SK-N-MC (cell line): ENCODE measurements at regions not wholly inside any gene's neighbourhood (a gene's known extent, or its start where the extent isn't known, plus 50 kb on each side); places are given as distances from the start of the nearest gene placed in this dataset.

ENCODE experiments used
- DNase-seq: peaks from one replicate; pipeline ENCODE4 v3.0.0-alpha.2; 2011; ENCODE audit warnings: low read depth, low spot score
- H3K27ac ChIP-seq: fragments of 200-600 bp; sonication (generic); 2 replicates; pipeline ENCODE4 v1.5.1; 2016; ENCODE audit warnings: mixed run types
- H3K36me3 ChIP-seq: fragments of 200-600 bp; sonication (generic); 2 replicates; pipeline ENCODE4 v1.6.1; 2017; ENCODE audit warnings: antibody characterized with exemption, low read length, mixed read lengths; ENCODE audit not compliant: insufficient read depth
- H3K4me3 ChIP-seq: fragments of 200-600 bp; sonication (generic); 2 replicates; pipeline ENCODE4 v1.5.1; 2016
- H3K9ac ChIP-seq: fragments of 200-600 bp; sonication (generic); 2 replicates; pipeline ENCODE4 v1.8.0; 2017; ENCODE audit warnings: mixed run types, mixed read lengths; ENCODE audit not compliant: insufficient read length
- H3K9me3 ChIP-seq: fragments of 200-600 bp; sonication (generic); 2 replicates; pipeline ENCODE4 v1.6.1; 2017; ENCODE audit warnings: low read depth, mild to moderate bottlenecking, antibody characterized with exemption, low read length, moderate library complexity, mixed read lengths
- EZH2 ChIP-seq: fragments of 200-600 bp; sonication (generic); IDR thresholded peaks from one replicate; pipeline ENCODE4 v1.6.1; 2017; ENCODE audit warnings: antibody characterized with exemption
- FOXP2 ChIP-seq: optimal IDR thresholded peaks from 2 replicates; pipeline ENCODE3; 2011; ENCODE audit warnings: mild to moderate bottlenecking, moderate library complexity; ENCODE audit not compliant: insufficient read depth; ENCODE audit errors: extremely low read length, control extremely low read depth
- POLR2AphosphoS5 ChIP-seq: IDR thresholded peaks from 2 replicates; pipeline ENCODE4 v1.6.1; 2012; ENCODE audit warnings: mild to moderate bottlenecking, low read depth, low read length, borderline replicate concordance

DNA sequence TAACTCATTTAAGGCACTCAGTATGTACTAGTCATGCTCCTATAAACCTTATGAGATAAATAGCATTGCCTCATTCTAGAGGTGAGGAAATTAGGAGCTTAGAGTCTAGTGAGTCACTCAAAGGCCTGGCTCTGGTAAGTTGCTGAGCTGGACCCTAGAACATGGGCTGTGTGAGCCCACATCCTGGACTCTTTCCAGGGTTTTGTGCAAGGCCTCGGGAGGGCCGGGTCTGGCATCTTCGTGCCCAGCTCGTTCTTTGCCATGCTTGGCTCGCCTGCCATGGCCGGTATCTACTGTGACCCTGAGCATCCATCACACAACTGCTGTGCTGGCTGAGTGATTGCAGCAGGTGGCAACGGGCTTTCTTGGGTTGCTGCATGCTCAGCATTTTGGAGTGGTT is 168.0 kb downstream of the LPIN1 start:
- no peak for TF ChIP-seq POLR2AphosphoS5
- no peak for TF ChIP-seq FOXP2
- no peak for TF ChIP-seq EZH2
- no peak overlapping the region for H3K9ac ChIP-seq
- no peaks in the 10 kb centered on the region for H3K9me3 ChIP-seq
- H3K4me3 ChIP-seq: no peak overlapping the region
- no peak overlapping the region for H3K27ac ChIP-seq
- no peaks in the 10 kb centered on the region for H3K36me3 ChIP-seq
- DNase-seq: no peak

DNA sequence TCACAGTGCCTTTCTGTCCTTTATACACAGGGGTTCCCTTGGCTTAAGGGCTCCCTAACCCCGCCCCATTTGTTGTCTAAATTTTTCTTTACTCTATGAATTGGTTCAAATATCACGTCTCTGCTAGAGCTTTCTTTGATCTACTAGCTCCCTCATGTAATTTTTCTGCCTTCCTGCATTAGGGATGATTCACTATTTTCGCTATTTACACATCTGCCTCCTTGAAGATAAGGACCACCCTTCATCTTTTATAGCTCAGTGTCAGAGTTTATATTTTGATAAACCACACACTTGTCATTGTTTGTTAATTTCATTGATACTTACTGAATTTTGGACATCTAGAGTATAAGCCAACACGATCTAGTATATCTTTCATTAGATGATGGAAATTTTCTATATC is 169.2 kb downstream of the LPIN1 start:
- TF ChIP-seq EZH2: no peak
- no peak for TF ChIP-seq FOXP2
- no peak for TF ChIP-seq POLR2AphosphoS5
- H3K9ac ChIP-seq: no peak overlapping the region
- no peak overlapping the region for H3K27ac ChIP-seq
- no peak for DNase-seq
- no peaks in the 10 kb centered on the region for H3K9me3 ChIP-seq
- H3K4me3 ChIP-seq: no peak overlapping the region
- no peaks in the 10 kb centered on the region for H3K36me3 ChIP-seq

DNA sequence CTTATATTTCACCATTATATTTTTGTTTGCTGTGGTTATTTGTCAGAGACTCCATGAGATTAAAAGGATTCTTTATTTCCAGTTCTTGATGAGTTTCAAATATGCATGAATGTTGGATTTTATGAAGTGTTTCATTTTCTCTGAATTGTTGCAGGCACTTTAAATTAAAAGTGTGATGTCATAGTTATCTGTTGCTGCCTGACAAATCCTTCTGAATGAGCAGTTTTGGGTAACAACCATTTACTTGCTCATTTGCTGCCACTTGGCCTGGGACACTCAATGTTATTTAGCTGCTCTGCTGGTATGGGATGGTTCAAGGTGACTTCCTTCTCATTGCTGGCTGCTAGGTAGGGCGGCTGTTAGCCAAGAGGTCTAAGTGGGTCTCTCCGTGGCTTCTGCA is 173.5 kb downstream of the LPIN1 start:
- Histone ChIP-seq H3K36me3 (no peaks in the 10 kb centered on the region), H3K4me3 (no peak overlapping the region), H3K9ac (no peak overlapping the region), H3K9me3 (no peaks in the 10 kb centered on the region), H3K27ac (no peak overlapping the region)
- no peak for DNase-seq
- TF ChIP-seq EZH2 (no peak), FOXP2 (no peak), POLR2AphosphoS5 (no peak)

DNA sequence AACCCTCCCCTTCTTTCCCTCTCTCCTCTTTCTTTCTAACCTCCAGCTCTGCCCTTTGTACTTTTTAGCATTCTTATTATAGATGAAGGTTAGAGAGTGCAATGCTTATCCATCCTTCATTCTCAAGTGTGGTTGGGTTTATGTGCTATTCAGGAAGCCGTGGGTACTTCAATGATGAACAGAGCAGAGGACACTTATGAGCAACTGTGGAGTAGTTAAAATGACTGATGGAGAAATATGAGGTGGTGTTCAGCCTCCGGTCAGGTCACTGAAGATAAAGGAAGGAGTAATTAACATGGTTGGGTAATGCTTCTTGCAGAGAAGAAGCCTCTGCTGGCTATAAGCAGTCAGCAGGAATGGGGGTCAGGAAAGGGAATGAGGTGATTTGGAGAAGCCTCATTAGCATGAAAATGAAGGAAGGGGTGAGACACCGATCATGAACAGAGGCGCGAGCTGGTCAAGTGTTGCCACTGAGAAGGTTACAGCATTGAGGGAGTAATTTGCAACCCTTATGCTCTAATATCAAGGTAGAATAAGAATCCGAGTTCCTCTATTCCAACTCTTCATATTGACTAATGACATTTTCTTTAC is 174.7 kb downstream of the LPIN1 start:
- H3K4me3 ChIP-seq: no peak overlapping the region
- TF ChIP-seq POLR2AphosphoS5 (no peak), EZH2 (no peak), FOXP2 (no peak)

DNA sequence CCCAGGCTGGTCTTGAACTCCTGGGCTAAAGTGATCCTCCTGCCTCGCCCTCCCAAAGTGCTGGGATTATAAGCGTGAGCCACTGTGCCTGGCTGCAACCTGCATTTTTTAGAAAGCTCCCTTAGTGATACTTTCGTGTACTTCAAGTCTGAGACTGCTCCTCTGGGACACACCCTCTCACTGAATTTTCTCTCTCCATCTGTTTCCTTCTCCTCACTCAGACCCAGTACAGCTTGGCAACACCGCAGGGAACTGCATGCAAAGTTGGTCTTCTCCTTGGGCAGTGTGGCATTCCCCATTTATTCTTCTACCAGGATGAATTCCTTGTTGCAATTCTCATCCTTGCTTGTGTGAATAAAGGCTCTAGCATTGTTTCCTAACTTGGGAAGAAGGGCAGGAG is 175.9 kb downstream of the LPIN1 start:
- no peak for DNase-seq
- Histone ChIP-seq H3K9ac (no peak overlapping the region), H3K36me3 (no peaks in the 10 kb centered on the region), H3K9me3 (no peaks in the 10 kb centered on the region), H3K27ac (no peak overlapping the region), H3K4me3 (no peak overlapping the region)
- TF ChIP-seq POLR2AphosphoS5 (no peak), FOXP2 (no peak), EZH2 (no peak)

More for the DNA sequence above, 174.7 kb downstream of the LPIN1 start:
- no peak overlapping the region for H3K27ac ChIP-seq
- H3K36me3 ChIP-seq: no peaks in the 10 kb centered on the region
- H3K9ac ChIP-seq: no peak overlapping the region
- DNase-seq: no peak
- no peaks in the 10 kb centered on the region for H3K9me3 ChIP-seq

DNA sequence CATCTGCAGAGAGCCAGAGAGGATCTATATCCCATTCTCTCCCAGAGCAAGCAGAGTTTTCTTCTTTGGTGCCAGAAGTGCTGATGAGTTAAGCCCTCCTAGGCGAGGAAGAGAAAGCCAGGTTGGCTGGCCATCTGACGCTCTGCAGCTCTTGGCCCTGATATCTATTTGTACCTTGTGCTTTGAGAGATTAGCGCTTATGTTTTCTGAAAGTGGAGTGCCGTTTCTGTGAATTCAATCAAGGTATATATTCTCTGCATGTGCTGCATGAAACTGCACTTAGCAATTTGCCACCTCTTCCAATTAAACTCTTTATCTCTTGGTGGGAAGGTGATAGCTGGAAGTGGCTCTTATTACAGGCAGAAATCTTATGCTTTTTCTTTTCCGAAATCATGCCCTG is 177.5 kb downstream of the LPIN1 start:
- Histone ChIP-seq H3K36me3 (no peaks in the 10 kb centered on the region), H3K4me3 (no peak overlapping the region), H3K27ac (no peak overlapping the region), H3K9ac (no peak overlapping the region), H3K9me3 (no peaks in the 10 kb centered on the region)
- TF ChIP-seq FOXP2: no peak
- no peak for DNase-seq

DNA sequence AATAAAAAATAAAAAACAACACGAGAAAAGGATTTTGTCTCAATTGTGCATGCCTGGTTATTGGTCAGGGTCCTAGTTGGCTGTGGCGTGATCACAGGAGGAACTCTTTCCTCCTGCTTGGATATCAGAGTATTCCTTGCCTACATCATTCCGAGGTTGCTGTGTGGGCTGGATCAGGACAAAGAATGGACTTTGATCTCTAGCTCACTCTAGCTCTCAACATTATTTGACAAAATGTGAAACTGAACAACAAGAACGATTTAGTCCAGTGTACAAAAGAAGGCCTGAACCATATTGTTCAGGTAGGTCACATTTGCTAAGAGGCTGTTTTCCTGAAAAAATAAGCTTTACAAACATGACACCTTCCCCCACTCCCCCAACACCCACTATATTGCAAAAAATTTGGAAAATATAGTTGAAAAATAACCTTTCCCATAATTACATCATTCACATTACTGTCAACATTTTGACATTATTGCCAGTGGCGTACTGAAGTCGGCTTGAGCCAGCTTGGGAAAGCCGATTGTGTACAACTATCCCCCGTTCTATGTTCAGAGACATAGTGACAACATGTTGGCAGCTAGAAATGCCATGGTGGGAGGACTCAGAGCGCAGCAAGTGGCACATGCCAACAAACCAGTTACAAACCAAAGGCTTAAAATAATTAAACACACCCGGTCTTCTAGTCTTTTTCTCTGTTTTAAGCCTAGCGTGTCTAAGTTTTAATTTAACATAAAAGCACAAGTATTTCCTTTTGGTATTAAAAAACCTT is 179.0 kb downstream of the LPIN1 start:
- H3K9me3 ChIP-seq: no peaks in the 10 kb centered on the region
- H3K36me3 ChIP-seq: no peaks in the 10 kb centered on the region
- no peak overlapping the region for H3K9ac ChIP-seq
- H3K4me3 ChIP-seq: no peak overlapping the region
- no peak for DNase-seq
- no peak overlapping the region for H3K27ac ChIP-seq
- TF ChIP-seq FOXP2 (no peak), POLR2AphosphoS5 (no peak), EZH2 (no peak)

DNA sequence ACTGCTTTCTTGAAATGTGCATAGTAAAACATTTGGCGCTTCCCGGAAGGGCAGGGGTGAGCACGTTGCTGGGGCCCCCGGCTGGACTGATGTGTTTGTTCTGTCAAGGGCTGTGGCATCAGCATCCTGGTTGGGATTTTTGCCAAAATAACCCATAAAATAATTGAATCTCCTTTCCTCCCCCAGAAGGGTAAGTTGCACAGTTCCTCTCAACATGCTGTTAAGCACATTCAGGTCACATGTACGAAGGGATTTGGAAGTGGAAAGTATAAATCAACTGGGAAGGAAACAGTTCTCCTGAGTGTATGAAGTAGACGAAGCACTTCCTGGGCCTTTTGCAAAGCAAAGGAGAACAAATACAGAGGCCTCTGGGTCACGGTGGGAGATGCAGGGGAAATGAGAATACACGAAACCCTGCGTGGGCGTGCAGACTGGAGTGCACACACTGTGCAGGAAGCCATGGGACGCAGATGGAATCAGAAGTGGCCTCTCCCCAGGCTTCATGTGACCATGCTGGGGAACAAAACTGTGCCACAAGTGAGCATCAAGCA is 183.9 kb downstream of the LPIN1 start:
- H3K9ac ChIP-seq: no peak overlapping the region
- H3K27ac ChIP-seq: no peak overlapping the region
- TF ChIP-seq POLR2AphosphoS5 (no peak), FOXP2 (no peak), EZH2 (no peak)
- peak; percentile 2 for DNase-seq
- H3K4me3 ChIP-seq: no peak overlapping the region
- no peaks in the 10 kb centered on the region for H3K9me3 ChIP-seq
- no peaks in the 10 kb centered on the region for H3K36me3 ChIP-seq
